Renal cortex interstitium (tissue), 11 donors: ENCODE measurements at regions not wholly inside any gene's neighbourhood (a gene's known extent, or its start where the extent isn't known, plus 50 kb on each side); places are given as distances from the start of the nearest gene placed in this dataset.

ENCODE experiments used
- DNase-seq, 11 donors: peaks; one replicate each; pipeline ENCODE4 v3.0.0-alpha.2; 2013; ENCODE audit warnings: low read depth in 9 of 11, low spot score in 4 of 11; ENCODE audit errors: extremely low read depth in 1 of 11

GRCh38 chr16:77548766-77549165, 113.9 kb upstream of the ADAMTS18 start:
- DNase-seq = no peak

GRCh38 chr16:77549876-77550275, 115.0 kb upstream of the ADAMTS18 start:
- DNase-seq = no peak

GRCh38 chr16:77551357-77551756, 116.5 kb upstream of the ADAMTS18 start:
- no peak for DNase-seq

- DNase-seq = no peak
Observed at GRCh38 chr16:77553130-77553529, 118.3 kb upstream of the ADAMTS18 start.

- no peak for DNase-seq
Observed at GRCh38 chr16:77555126-77555525, 120.3 kb upstream of the ADAMTS18 start.

GRCh38 chr16:77555791-77556190, 121.0 kb upstream of the ADAMTS18 start:
- peak in 4 of 11 donors; percentile 22 to 47 (median 38) for DNase-seq

- peak in 2 of 11 donors; percentile 17 to 25 for DNase-seq
Observed at GRCh38 chr16:77556201-77556873, 121.5 kb upstream of the ADAMTS18 start.

- no peak for DNase-seq
Observed at GRCh38 chr16:77557385-77557784, 122.6 kb upstream of the ADAMTS18 start.

GRCh38 chr16:77558786-77559185, 124.0 kb upstream of the ADAMTS18 start:
- DNase-seq = no peak

- DNase-seq = no peak
Observed at GRCh38 chr16:77562497-77562896, 127.7 kb upstream of the ADAMTS18 start.

- no peak for DNase-seq
Observed at GRCh38 chr16:77564791-77565390, 130.1 kb upstream of the ADAMTS18 start.

- DNase-seq = no peak
Observed at GRCh38 chr16:77569406-77569805, 134.6 kb upstream of the ADAMTS18 start.

- no peak for DNase-seq
Observed at GRCh38 chr16:77570574-77570973, 135.7 kb upstream of the ADAMTS18 start.

GRCh38 chr16:77571115-77571862, 136.5 kb upstream of the ADAMTS18 start:
- DNase-seq = no peak

GRCh38 chr16:77574867-77575624, 140.2 kb upstream of the ADAMTS18 start:
- no peak for DNase-seq

- no peak for DNase-seq
Observed at GRCh38 chr16:77579351-77579891, 142.9 kb upstream of the NUDT7 start.

GRCh38 chr16:77581706-77582105, 140.6 kb upstream of the NUDT7 start:
- no peak for DNase-seq

GRCh38 chr16:77584205-77584859, 138.0 kb upstream of the NUDT7 start:
- DNase-seq = peak in 9 of 11 donors; percentile 17 to 61 (median 37)
